WTC11 (cell line): ENCODE measurements at regions not wholly inside any gene's neighbourhood (a gene's known extent, or its start where the extent isn't known, plus 50 kb on each side); places are given as distances from the start of the nearest gene placed in this dataset.
"Not testable (repeated sequence)": the region's sequence is repeated elsewhere in the genome, so short reads cannot be mapped to it uniquely, and the experiment has no call there.

Source experiments
- ATAC-seq: fragments of 200-7000 bp; cut with Tn5 transposase; 2 replicates; pipeline ENCODE4 v1.10.0; 2021; ENCODE audit warnings: mild to moderate bottlenecking, moderate library complexity
- CTCF ChIA-PET: fragments of 300-600 bp; sonication (Branson Sonifier 250); formaldehyde crosslinking; loops from one replicate; lab custom pipeline; 2021; ENCODE audit warnings: antibody characterized with exemption; lab: Charles Lee
- POLR2A ChIA-PET: fragments of 350-600 bp; sonication (Branson Sonifier 250); formaldehyde crosslinking; loops from one replicate; lab custom pipeline; 2021; ENCODE audit warnings: antibody characterized with exemption; lab: Charles Lee
- DNase-seq: peaks from one replicate; pipeline ENCODE4 v3.0.0; 2021; ENCODE audit warnings: low spot score
- H3K27ac Mint-ChIP-seq: 2 replicates; pipeline ENCODE4 v1.8.0; 2021; ENCODE audit warnings: mixed read lengths
- H3K27me3 Mint-ChIP-seq: 2 replicates; pipeline ENCODE4 v1.8.0; 2021; ENCODE audit warnings: low read depth, mild to moderate bottlenecking, moderate library complexity, mixed read lengths
- H3K36me3 Mint-ChIP-seq: 2 replicates; pipeline ENCODE4 v1.8.0; 2021; ENCODE audit warnings: mixed read lengths
- H3K4me1 Mint-ChIP-seq: 2 replicates; pipeline ENCODE4 v1.8.0; 2022; ENCODE audit warnings: mixed read lengths
- H3K4me3 Mint-ChIP-seq: 2 replicates; pipeline ENCODE4 v1.8.0; 2021; ENCODE audit warnings: mild to moderate bottlenecking, moderate library complexity, mixed read lengths
- H3K9me3 Mint-ChIP-seq: 2 replicates; pipeline ENCODE4 v1.8.0; 2021; ENCODE audit warnings: mixed read lengths
- ELF4 ChIP-seq: sonication (generic); formaldehyde crosslinking; IDR thresholded peaks from 2 replicates; pipeline ENCODE4 v1.8.1; 2022; ENCODE audit warnings: low read depth, mild to moderate bottlenecking, moderate library complexity, missing genetic modification reagents
- FOXJ3 ChIP-seq: sonication (generic); formaldehyde crosslinking; IDR thresholded peaks from 2 replicates; pipeline ENCODE4 v1.9.0; 2021; ENCODE audit warnings: missing genetic modification reagents, mild to moderate bottlenecking, borderline replicate concordance
- JAZF1 ChIP-seq: fragments of 250-450 bp; sonication (Bioruptor Pico); IDR thresholded peaks from 2 replicates; pipeline ENCODE4 v1.9.0; 2021; ENCODE audit warnings: moderate library complexity, mild to moderate bottlenecking, inconsistent platforms
- JUN ChIP-seq: sonication (generic); formaldehyde crosslinking; IDR thresholded peaks from 2 replicates; pipeline ENCODE4 v1.8.0; 2023; ENCODE audit warnings: mild to moderate bottlenecking, missing genetic modification reagents
- MLX ChIP-seq: sonication (generic); formaldehyde crosslinking; IDR thresholded peaks from 2 replicates; pipeline ENCODE4 v1.8.1; 2023; ENCODE audit warnings: mild to moderate bottlenecking, missing genetic modification reagents, moderate library complexity
- MYBL2 ChIP-seq: sonication (generic); formaldehyde crosslinking; IDR thresholded peaks from 2 replicates; pipeline ENCODE4 v1.8.1; 2023; ENCODE audit warnings: mild to moderate bottlenecking, moderate library complexity, missing genetic modification reagents
- NFATC4 ChIP-seq: fragments of 250-450 bp; sonication (Bioruptor Pico); IDR thresholded peaks from 2 replicates; pipeline ENCODE4 v1.9.0; 2021; ENCODE audit warnings: mild to moderate bottlenecking
- PRDM15 ChIP-seq: sonication (generic); formaldehyde crosslinking; IDR thresholded peaks from 2 replicates; pipeline ENCODE4 v1.8.0; 2022; ENCODE audit warnings: missing genetic modification reagents
- PRRX2 ChIP-seq: fragments of 250-450 bp; sonication (Bioruptor Pico); IDR thresholded peaks from 2 replicates; pipeline ENCODE4 v1.8.0; 2021; ENCODE audit warnings: mild to moderate bottlenecking
- TP53 ChIP-seq: sonication (generic); formaldehyde crosslinking; IDR thresholded peaks from 2 replicates; pipeline ENCODE4 v1.8.1; 2023; ENCODE audit warnings: mild to moderate bottlenecking, missing genetic modification reagents
- ZBTB21 ChIP-seq: sonication (generic); formaldehyde crosslinking; IDR thresholded peaks from 2 replicates; pipeline ENCODE4 v1.8.1; 2023; ENCODE audit warnings: mild to moderate bottlenecking, missing genetic modification reagents, borderline replicate concordance
- ZNF138 ChIP-seq: sonication (generic); formaldehyde crosslinking; conservative IDR thresholded peaks from 2 replicates; pipeline ENCODE4 v1.8.1; 2022; ENCODE audit warnings: mild to moderate bottlenecking, moderate library complexity, missing genetic modification reagents
- ZNF219 ChIP-seq: sonication (generic); formaldehyde crosslinking; IDR thresholded peaks from 2 replicates; pipeline ENCODE4 v1.8.0; 2023; ENCODE audit warnings: missing genetic modification reagents, mild to moderate bottlenecking, borderline replicate concordance
- ZNF396 ChIP-seq: fragments of 250-450 bp; sonication (Bioruptor Pico); IDR thresholded peaks from 2 replicates; pipeline ENCODE4 v1.8.0; 2021; ENCODE audit warnings: mild to moderate bottlenecking, moderate library complexity, borderline replicate concordance
- ZNF423 ChIP-seq: fragments of 250-450 bp; sonication (Bioruptor Pico); IDR thresholded peaks from 2 replicates; pipeline ENCODE4 v2.1.2; 2022; ENCODE audit warnings: mild to moderate bottlenecking, moderate library complexity
- TF ChIP-seq, protein P1 (sequence below): sonication (generic); formaldehyde crosslinking; IDR thresholded peaks from 2 replicates; pipeline ENCODE4 v1.8.0; 2022; ENCODE audit warnings: mild to moderate bottlenecking, missing genetic modification reagents
- TF ChIP-seq, protein P2 (sequence below): sonication (generic); formaldehyde crosslinking; IDR thresholded peaks from 2 replicates; pipeline ENCODE4 v1.8.0; 2022; ENCODE audit warnings: mild to moderate bottlenecking, missing genetic modification reagents
- TF ChIP-seq, protein P3 (sequence below): sonication (generic); formaldehyde crosslinking; IDR thresholded peaks from 2 replicates; pipeline ENCODE4 v1.8.1; 2023; ENCODE audit warnings: mild to moderate bottlenecking, missing genetic modification reagents
- TF ChIP-seq, protein P4 (sequence below): sonication (generic); formaldehyde crosslinking; IDR thresholded peaks from 2 replicates; pipeline ENCODE4 v1.8.1; 2023; ENCODE audit warnings: mild to moderate bottlenecking, missing genetic modification reagents, moderate library complexity

GRCh38 chr2:8253781-8254180, 428.1 kb upstream of the ID2 start (continued):
- TF ChIP-seq, protein P1, sequence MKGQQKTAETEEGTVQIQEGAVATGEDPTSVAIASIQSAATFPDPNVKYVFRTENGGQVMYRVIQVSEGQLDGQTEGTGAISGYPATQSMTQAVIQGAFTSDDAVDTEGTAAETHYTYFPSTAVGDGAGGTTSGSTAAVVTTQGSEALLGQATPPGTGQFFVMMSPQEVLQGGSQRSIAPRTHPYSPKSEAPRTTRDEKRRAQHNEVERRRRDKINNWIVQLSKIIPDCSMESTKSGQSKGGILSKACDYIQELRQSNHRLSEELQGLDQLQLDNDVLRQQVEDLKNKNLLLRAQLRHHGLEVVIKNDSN = no peak

DNA sequence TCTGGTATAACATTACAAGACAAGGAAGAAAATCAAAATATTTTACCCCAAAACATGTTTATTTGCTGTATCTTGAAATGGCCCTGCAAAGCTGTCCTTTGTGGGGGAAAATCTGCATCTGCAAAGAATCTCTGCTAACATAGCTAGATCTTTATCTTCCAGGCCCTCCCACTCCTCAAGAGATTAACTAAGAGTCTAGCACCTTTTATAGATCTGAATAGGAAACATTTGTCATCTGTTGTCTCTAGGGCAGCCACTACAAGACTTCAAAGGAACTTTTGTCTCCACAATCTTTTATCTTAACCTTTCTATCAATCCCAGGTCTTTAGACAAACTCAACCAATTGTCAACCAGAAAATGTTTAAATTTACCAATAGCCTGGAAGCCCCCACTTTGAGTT, 427.6 kb upstream of the ID2 start:
- H3K27me3 Mint-ChIP-seq, DNase-seq, H3K4me3 Mint-ChIP-seq, POLR2A ChIA-PET, ATAC-seq, H3K27ac Mint-ChIP-seq: not testable (repeated sequence)
- CTCF ChIA-PET = interaction anchor here (1.4 kb wide), 1 partner anchor 121 kb away, joined by 4 read pairs; no protein-coding TSS in a partner anchor
- Mint-ChIP-seq H3K36me3 (peaks cover 16% of the 10 kb centered on the region), H3K4me1 (peaks cover 57% of the 10 kb centered on the region), H3K9me3 (peaks cover 19% of the 10 kb centered on the region)

DNA sequence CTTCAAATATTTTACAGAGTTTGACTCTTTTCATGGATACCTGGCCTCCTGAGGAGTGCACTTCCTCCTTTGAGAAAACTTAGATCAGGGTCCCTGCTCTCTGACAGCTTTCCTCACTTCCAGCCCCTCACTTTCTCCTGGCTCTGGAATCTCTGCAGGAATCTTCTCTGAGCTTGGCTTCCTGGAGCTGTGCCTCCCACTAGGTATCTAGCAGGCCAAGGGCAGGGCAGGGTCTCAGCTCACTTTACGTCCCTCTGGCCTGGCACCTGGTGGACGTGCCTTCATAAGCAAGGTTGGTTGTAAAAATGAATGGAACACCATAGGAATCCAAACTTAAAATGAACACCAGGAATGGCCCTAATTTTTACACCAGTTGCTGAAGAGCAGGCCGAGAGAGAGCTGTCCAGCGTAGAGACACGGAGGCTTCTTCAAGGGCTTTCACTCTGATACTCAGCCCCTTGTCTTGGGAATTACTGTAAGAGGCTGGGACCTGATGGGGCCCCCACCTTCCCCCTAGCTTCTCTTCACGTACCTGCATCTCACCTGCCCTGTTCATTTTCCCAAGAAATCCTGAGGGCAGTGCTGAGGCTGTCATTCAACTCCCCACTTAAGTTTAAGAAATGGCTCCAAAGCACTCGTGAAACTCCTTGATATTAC, 426.9 kb upstream of the ID2 start:
- Mint-ChIP-seq H3K4me1 (peaks cover 57% of the 10 kb centered on the region), H3K36me3 (peaks cover 13% of the 10 kb centered on the region), H3K27ac (peak overlapping the region; percentile 63), H3K4me3 (no peak overlapping the region), H3K9me3 (peaks cover 15% of the 10 kb centered on the region), H3K27me3 (peaks cover 10% of the 10 kb centered on the region)
- DNase-seq (no peak), ATAC-seq (peak; percentile 29)
- 0 out of 2 replicates have a peak, but pooled peaks have one; percentile 7 for TF ChIP-seq ZNF423
- TF ChIP-seq ZNF219 (CRISPR knock-in tag) = no peak
- ChIA-PET POLR2A (no interaction called here), CTCF (interaction anchor here (1.4 kb wide), 1 partner anchor 122 kb away, joined by 4 read pairs; no protein-coding TSS in a partner anchor)

GRCh38 chr2:8255448-8255800, 426.4 kb upstream of the ID2 start:
- ATAC-seq (peak; percentile 66), DNase-seq (peak; percentile 21)
- H3K27me3 Mint-ChIP-seq = peaks cover 10% of the 10 kb centered on the region
- CTCF ChIA-PET = interaction anchor here (1.4 kb wide), 1 partner anchor 123 kb away, joined by 4 read pairs; no protein-coding TSS in a partner anchor
- POLR2A ChIA-PET = no interaction called here
- H3K27ac Mint-ChIP-seq = peak overlapping the region; percentile 92
- H3K4me3 Mint-ChIP-seq = no peak overlapping the region
- H3K4me1 Mint-ChIP-seq = peaks cover 62% of the 10 kb centered on the region
- TF ChIP-seq TP53 (CRISPR knock-in tag) (no peak), MYBL2 (CRISPR knock-in tag) (no peak), ZNF138 (CRISPR knock-in tag) (no peak), JUN (CRISPR knock-in tag) (no peak), ZNF396 (CRISPR knock-in tag) (no peak), JAZF1 (no peak), MLX (CRISPR knock-in tag) (no peak)
- TF ChIP-seq, protein P2, sequence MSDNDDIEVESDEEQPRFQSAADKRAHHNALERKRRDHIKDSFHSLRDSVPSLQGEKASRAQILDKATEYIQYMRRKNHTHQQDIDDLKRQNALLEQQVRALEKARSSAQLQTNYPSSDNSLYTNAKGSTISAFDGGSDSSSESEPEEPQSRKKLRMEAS = no peak
- H3K36me3 Mint-ChIP-seq = peaks cover 8% of the 10 kb centered on the region
- peaks cover 10% of the 10 kb centered on the region for H3K9me3 Mint-ChIP-seq

DNA sequence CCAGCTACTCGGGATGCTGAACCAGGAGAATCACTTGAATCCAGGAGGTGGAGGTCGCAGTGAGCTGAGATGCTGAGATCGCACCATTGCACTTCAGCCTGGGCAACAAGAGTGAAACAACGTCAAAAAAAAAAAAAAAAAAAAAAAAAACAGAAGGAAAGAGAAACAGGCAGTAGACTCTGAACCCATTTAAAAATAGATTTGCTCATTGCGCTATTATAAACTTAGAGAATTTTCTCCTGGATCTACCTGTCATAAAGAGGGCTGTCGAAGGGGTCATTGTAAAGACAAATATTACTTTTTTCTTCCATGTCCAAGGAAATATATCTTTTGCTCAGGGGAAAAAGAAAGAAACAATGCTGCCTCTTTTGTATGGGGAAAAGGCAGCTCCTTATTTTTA, 425.0 kb upstream of the ID2 start:
- H3K4me1 Mint-ChIP-seq = peaks cover 63% of the 10 kb centered on the region
- H3K27ac Mint-ChIP-seq = no peak overlapping the region
- ATAC-seq = no peak
- no peak overlapping the region for H3K4me3 Mint-ChIP-seq
- ChIA-PET POLR2A (no interaction called here), CTCF (no interaction called here)
- no peaks in the 10 kb centered on the region for H3K9me3 Mint-ChIP-seq
- H3K36me3 Mint-ChIP-seq = no peaks in the 10 kb centered on the region
- peaks cover 3% of the 10 kb centered on the region; the same call in 1 of the 2 replicates for H3K27me3 Mint-ChIP-seq
- DNase-seq = no peak
- no peak for TF ChIP-seq PRRX2 (CRISPR knock-in tag)
- no peak for TF ChIP-seq PRDM15 (CRISPR knock-in tag)
- TF ChIP-seq, protein P3, sequence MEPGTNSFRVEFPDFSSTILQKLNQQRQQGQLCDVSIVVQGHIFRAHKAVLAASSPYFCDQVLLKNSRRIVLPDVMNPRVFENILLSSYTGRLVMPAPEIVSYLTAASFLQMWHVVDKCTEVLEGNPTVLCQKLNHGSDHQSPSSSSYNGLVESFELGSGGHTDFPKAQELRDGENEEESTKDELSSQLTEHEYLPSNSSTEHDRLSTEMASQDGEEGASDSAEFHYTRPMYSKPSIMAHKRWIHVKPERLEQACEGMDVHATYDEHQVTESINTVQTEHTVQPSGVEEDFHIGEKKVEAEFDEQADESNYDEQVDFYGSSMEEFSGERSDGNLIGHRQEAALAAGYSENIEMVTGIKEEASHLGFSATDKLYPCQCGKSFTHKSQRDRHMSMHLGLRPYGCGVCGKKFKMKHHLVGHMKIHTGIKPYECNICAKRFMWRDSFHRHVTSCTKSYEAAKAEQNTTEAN (CRISPR knock-in tag) = no peak
- no peak for TF ChIP-seq ZBTB21 (CRISPR knock-in tag)
- TF ChIP-seq, protein P4, sequence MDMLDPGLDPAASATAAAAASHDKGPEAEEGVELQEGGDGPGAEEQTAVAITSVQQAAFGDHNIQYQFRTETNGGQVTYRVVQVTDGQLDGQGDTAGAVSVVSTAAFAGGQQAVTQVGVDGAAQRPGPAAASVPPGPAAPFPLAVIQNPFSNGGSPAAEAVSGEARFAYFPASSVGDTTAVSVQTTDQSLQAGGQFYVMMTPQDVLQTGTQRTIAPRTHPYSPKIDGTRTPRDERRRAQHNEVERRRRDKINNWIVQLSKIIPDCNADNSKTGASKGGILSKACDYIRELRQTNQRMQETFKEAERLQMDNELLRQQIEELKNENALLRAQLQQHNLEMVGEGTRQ = no peak
- no peak for TF ChIP-seq ZNF219 (CRISPR knock-in tag)
- TF ChIP-seq ELF4 (CRISPR knock-in tag) = no peak
- no peak for TF ChIP-seq FOXJ3 (CRISPR knock-in tag)
- TF ChIP-seq, protein P1 = no peak
- TF ChIP-seq NFATC4 = no peak
